Left renal cortex interstitium (tissue), 4 donors: ENCODE measurements at regions not wholly inside any gene's neighbourhood (a gene's known extent, or its start where the extent isn't known, plus 50 kb on each side); places are given as distances from the start of the nearest gene placed in this dataset.
"Not testable (repeated sequence)": the region's sequence is repeated elsewhere in the genome, so short reads cannot be mapped to it uniquely, and the experiment has no call there.

ENCODE experiments used
- DNase-seq, 4 donors: peaks; one replicate each; pipeline ENCODE4 v3.0.0-alpha.2; 2013; ENCODE audit warnings: low read depth in 4 of 4, low spot score in 2 of 4, missing footprints in 1 of 4

DNA sequence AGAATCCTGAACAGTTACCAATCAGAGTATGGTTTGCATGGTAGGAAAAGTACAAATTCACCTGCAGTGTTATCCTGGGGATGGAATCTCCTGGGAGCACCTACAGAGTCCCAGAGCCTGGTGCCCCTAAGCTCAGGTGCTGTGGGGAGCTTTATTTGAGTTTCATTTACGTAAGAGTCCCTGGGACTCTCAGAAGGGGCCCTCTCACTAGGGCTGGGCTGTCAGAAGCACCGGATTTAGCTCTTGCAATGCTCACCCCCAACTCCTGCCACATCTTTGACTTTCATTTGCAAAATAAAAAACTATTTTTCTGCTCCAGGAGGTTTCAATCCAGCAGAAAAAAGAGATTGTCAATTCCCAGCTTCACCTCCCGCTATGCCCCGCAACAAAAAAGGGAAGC is 569.8 kb upstream of the B3GAT1 start:
- DNase-seq: no peak

DNA sequence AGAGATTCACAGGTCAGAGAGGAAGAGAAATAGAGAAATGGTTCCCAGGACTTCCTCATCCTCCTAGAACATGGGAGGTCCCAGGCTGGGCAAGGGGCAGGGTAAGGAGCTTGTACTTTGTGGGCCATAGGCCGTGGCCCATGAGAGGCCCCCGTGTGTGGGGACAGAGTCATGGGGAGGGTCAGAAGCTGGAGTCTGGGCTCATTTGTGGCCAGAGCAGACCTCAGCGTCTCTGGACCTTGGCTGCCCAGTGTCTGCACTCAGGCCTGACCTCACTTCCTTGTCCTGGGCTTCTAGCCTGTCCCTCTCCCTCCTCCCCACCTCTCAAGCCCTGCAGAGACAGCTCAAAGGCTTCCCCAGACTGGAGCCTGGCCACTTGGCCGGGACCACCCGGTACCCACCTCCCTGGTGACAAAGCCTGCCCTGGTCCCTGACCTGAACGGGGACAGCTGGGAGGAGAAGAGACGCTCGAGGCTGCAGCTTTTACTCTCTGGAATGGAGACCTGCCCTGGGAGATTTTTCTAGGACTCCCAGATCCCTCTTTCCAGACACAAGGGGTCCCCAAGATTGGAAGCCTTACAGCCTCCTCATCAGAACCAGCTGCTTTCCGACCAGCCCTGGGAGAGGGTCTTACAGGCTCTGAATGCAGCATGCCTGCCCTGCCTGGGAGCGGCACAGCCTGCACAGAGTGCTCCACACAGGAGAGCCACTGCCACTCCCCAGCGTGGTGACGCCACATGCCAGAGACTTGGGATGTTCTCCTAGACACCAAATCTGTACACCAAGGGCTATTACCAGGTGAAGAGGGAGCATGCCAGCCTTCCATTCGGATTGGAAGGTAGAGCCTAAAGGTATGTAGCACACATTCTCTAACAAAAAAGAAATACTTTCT is 569.0 kb upstream of the B3GAT1 start:
- DNase-seq: no peak

DNA sequence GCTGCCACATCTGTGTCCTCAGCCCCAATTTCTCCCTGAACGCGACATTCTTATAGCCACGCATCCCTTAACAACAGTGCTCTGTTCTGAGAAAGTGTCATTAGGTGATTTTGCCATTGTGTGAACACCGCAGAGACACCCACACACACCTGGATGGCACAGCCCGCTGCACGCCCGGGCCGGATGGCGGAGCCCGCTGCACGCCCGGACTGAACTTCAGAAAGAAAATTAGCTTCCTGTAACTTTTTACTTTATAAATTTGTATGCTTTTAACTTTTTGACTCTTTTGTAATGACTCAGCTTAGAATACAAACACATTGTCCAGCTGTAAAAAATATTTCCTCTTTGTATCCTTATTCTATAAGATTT is 567.0 kb upstream of the B3GAT1 start:
- DNase-seq: not testable (repeated sequence)

DNA sequence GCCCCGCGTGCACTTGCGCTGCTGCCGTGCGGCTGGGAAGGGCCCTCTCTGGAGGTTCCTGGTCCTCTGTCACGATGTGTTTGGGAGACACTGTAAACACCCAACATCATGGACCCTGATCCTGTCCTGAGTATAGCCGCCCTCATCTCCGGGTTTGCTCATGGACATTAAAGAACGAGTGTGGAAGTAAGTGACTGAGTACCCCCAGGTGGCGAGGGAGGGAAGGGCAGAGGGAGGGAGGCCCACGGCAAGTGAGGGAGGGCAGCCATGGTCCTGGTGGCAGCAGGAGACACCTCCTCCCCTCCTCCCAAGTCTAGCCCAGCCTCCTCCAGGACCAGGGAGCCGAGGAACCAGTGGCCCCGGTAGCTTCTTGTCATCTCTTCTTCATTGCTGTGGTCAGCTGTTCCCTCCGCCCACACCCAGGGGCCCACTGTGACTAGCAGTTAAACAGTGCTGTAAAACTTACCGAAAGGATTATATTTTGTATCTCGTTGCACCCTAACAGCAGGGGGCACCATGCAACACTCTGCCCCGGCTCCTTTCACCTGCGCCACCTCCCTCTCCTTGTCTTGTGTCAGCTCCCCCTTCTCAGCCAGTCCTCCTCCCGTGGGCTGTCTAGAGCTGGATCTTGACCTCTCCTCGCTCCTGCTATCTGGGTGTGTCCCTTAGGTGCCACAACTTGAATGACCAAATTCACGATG is 566.5 kb upstream of the B3GAT1 start:
- no peak for DNase-seq

DNA sequence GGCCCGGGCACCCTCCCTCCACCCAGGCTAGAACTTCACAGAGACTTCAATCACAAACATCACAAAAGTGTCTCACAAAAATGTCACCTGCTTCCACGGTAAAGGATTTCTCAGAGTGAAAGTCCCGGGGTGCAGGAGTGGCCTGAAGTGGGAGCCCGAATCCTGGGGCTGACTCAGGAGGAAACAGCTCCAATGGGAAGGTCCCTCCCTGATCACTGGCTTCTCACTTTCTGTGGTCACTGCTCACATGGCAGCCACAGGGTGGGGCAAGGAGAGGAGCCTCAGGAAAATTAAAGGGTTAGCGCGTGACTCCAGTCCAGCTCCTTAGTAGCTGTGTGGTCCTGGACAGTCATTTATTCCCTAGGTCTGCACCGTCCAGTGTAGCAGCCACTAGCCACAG is 564.5 kb upstream of the B3GAT1 start:
- no peak for DNase-seq

DNA sequence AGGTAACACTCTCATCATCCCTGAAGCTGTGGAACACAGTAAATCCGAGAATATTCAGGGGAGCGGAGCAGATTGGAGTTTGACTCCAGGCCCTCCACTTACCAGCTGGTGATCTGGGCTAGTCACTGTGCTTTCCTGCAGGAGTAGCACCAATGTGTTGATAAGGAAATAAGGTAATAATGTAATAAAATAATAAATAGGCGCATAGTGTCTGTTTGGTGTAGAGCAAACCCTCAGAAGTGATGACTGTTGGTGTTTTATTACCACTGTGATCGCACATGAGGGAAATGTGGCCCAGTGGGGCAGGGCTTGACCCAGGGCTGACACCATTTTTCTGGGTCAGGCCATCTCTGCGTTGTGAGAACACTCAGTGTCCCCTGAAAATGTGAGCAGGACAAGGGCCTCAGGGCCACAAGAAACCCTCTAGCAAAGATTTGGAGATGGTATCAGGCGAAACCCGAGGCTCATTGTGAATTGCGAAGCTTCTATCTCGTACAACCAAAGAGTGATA is 563.9 kb upstream of the B3GAT1 start:
- DNase-seq: no peak

DNA sequence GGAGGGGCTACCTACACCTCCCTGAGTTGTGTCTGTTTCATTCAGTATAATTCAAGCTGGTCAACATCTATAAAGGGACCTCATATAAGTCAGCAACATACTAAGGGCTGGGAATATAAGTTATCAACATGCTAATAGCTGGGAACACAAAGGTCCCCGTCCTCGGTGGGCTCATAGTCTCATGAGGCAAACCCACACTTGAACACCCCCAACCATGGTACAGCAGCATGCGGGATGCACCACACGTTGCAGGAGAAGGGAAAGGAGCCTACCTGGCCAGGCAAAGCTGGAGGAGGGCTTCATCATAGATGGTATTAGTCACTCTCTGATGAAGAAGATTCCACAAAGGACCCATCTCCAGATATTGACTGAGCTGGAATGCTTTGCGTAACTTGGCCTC is 561.8 kb upstream of the B3GAT1 start:
- DNase-seq: no peak

DNA sequence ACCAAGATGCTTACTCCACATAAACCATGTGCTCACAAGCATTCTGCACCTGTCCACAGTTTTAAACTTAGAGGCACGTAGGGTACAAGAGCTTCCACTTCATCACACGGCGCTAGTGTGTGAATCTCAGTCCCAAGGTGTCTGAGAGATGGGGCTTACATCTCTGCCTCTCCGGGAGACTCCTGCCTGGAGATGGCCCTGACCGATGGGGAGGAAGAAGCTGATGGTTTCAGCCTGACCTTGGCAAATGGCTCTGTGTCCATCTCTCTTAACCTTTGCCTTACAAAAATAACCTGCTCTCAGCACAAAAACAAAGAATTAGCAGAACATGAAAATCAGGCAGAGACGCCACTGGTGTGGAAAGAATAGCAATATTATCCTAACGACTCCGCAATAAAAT is 559.3 kb upstream of the B3GAT1 start:
- DNase-seq: no peak

DNA sequence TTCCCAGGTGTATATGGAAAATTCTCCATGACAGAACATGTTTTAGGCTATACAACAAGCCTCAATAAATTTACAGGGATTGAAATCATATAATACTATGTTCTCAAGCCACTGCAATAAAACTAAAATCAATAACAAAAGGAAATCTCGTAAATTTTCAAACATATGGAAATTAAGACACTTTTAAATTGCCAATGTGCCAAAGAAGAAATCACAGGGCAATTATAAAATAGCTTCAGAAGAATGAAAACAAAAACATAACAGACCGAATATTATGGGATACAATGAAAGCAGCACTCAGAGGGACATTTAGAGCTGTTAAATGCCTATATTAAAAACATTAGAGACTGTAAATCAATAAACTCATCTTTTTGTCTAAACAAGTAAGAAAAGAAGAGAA is 555.7 kb upstream of the B3GAT1 start:
- DNase-seq: no peak

DNA sequence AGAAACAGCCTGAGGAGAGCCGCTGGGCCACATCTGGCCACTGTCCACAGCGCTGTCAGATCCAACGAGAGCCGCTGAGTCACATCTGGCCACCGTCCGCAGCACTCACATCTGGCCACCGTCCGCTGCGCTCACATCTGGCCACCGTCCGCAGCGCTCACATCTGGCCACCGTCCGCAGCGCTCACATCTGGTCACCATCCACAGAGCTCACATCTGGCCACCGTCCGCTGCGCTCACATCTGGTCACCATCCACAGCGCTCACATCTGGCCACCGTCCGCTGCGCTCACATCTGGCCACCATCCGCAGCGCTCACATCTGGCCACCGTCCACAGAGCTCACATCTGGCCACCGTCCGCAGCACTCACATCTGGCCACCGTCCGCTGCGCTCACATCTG is 549.3 kb upstream of the B3GAT1 start:
- not testable (repeated sequence) for DNase-seq

DNA sequence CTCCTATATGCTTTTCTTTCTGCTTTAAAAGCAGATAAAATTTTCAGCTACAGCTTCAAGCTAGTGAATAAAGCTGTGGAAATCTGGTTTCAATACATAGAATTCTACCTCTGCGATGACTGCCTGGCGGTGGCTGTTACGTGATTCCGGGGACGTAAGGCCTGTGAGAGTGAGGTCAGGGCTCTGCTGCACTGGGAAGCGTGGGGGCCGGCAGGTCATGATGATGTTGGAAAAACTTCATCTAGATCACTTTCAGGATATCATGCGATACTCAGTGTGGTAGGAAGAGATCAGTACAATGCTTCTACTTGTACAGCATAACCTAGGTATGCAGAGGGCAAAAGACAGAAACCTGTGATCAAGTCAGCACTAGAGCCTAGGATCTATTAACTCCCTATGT is 546.8 kb upstream of the B3GAT1 start:
- DNase-seq: no peak

DNA sequence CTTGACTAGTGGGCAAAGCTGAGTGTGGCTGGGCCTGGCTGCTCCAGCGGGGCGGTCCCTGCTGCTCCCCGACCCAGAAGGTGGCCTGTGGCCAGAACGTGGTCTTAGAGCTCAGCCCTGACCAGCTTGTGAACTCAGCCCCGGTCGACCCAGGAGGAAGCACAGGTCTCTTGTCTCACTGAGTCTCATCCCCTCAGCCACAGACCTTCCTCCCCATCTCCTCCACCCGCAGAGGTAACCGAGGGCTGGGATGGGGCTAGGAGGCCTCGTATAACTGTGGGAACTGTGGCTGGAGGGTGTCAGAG is 546.2 kb upstream of the B3GAT1 start:
- no peak for DNase-seq

DNA sequence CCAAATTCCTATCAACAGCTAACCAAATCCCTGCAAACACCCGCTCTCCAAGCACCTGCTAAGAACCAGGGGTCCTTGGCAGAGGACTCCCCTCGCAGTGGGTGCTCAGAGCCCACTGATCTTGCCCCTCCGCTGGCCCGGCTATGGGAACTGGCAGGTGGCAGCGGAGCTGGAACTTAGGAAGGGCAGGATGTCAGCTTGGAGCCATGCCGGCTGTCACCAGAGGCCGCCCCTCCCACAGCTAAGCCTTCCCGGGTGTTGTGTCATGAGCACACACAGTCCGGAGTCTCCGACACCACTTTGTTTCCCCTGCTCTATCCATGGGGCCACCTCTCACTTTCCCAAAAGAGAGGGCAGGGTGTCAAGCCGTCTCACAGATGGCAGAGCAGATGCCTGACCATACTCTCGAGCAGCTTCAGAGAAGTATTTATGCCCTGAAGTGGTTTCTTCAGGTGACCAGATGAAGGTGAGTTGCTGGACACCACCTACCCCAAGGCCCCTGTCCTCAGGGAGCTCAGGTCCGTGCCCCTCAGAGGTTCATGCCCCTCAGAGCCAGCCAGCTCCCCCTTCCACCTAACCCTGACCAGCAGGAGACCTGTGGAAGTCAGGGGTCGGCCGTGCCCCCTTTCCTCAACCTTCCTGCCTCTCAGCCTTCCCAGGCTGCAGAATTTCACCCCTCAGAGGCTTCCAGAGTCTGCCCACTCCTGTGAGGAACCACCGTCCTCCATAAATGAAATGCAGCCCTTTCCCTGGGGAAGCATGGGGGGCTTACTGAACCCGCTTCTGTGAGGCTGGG is 545.7 kb upstream of the B3GAT1 start:
- DNase-seq: no peak

DNA sequence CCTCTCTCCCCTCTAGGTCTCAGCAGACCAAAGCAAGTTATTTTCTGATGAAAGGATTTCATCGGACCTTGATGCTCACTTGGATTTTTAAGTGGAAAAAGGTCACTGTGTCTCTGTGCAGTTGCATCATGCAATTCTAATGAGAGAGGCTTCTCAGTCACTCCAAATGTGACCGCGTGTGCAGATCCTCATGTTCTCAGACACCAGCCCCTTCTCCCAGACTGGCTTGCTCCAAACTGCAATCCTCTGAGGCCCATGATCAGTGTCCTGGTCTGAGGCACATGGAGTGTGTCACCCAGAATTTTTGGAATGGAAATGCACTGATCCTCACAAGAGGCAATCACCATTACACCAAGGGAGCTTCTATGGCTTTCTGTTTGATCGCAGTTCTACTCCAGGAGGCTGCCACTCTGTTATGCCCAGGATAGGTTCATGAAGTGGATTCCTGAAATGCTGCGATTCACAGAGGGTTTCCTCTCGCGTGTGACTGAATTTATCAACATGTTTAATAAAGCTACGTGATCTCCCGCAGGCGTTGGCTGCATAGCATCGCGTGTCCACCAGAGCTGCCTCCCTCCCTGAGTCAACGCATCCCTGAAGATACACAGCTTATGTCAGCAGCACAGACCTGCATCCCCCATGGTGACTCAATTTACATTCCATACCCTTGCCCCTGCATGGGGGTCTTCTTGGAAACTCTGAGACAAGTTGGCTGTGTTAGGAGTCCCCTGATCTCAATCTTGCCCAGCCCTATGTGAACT is 544.6 kb upstream of the B3GAT1 start:
- DNase-seq: no peak

DNA sequence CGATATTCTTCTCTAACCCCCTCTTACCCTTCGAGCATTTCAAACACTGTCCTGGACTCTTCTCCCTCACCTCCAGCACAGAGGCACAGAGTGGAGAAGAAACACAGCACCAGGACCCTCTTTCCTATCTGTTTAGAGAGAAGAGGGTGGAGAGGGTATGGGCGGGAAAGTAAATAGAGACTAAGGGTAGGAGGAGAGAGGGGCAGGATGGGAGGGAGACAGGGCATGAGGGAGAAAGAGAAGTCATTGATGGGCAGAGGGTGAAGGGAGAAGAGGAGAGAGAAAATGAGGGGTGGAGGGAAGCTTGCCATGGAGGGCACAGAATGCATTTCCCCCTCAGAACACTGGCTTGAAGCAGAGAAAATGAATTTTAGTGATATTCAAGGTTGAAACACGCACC is 543.9 kb upstream of the B3GAT1 start:
- not testable (repeated sequence) for DNase-seq

DNA sequence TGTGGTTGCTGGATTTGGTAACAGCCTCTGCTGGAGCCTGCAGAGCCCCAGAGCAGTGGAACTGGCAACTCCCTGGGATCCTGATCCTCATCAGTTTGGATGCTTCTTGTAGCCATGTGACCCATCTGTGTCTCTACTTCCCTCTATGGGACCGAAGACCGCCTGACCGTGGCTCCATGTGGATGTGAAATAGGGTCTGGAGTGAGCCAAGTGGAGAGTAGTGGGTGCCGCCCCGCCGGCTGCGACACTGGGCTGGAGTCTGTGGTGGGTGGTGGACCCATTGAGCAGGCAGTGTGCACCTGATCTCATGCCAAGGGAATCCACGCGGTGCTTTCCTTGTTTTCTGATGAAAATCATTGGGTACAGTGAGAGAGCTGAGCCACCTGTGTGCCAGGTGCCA is 543.2 kb upstream of the B3GAT1 start:
- no peak for DNase-seq

DNA sequence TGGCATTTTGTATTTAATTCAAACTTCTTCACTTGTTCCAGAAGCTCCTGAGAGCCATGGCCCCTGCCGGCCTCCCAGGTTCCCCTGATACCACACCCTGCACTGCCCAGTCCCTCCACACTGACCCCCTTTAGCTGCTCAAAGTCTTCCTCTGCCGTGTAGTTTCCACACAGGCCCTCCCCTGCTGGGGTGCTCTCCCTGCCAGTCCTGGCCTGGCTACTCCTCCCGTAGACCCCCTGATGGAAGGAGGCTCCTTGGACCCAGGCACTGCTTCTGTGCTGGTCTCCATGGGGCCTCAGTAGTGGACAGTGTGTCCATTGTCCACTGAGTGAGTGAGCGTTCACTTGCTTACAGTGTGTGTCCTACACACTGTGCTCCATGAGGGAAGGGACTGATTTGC is 542.4 kb upstream of the B3GAT1 start:
- not testable (repeated sequence) for DNase-seq

DNA sequence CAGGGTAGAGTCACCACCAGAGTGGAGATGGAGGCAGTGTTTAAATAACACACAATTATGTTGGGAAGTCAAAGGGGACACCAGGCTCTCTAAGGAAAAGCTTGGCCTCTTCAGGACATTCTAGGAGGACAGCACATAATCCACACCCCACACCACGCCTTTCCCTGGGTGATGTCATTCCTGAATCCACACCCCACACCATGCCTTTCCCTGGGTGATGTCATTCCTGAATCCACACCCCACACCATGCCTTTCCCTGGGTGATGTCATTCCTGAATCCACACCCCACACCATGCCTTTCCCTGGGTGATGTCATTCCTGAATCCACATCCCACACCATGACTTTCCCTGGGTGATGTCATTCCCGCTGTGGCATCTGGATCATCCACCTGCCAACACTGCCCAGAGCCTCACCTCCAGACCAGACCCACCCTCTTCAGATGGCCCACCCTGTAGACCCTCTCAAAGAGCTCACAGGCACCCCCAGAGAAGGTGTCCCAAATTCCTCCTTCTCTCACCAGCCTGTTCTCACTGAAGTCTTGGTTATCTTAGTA is 541.5 kb upstream of the B3GAT1 start:
- not testable (repeated sequence) for DNase-seq

DNA sequence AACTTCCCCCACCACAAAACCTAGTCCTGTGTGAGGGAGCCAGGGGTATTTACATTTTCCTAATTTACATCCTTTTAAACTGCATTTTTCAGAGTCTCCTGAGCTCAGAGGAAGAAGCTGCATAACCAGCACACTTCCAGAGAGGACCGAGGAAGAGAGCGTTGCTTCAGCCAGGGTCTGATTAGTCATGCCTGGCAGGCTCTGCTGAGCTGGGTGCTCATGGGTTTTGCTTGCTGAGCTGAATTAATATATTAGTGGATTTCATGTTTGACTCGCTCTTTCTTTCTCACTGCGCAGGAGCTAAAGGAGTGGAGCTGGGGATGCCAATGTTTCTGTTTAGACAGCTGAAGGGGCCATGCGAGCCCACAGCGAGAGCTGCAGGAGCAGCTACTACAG is 539.3 kb upstream of the B3GAT1 start:
- no peak for DNase-seq

DNA sequence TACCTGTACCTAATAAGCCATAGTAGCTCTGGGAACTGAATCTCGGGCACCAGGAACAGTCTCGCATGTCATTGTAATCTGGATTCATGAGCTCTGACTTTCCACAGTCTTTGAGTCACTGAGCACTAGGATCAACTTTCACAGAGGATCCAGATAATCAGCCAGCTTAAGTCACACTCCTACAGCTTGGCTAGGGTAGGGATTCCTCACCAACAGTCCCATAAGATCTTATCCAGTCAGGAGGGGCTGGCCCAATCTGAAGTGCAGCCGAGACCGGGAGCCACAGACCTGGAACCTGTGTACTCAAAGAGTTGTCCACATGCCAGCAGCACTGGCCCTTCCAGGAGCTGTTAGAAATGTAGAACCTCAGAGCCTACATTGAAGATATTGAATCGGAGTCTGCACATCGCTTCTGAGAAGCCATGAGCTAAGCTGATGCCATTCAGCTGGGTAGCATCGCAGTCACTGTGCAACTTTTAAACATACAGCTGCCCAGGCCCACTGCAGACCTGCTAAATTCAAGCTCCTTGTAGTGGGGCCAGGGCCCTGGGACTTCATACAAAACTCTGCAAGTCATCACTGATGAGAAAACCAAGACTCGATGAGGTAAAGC is 538.8 kb upstream of the B3GAT1 start:
- DNase-seq: no peak
